ENCODE measurements at regions not wholly inside any gene's neighbourhood (a gene's known extent, or its start where the extent isn't known, plus 50 kb on each side); places are given as distances from the start of the nearest gene placed in this dataset.
A peak's percentile ranks its signal among the peaks of the same experiment; 100 is the strongest.

- TF ChIP-seq CREB3L1 (IDR thresholded peaks at IDR 0.05; ENCODE audit: borderline replicate concordance, low read depth): no peak
- TF ChIP-seq MXD1 (CRISPR knock-in tag; IDR thresholded peaks at IDR 0.05; ENCODE audit: borderline replicate concordance, poor library complexity, severe bottlenecking): no peak
- TF ChIP-seq RNF219 (CRISPR knock-in tag; IDR thresholded peaks at IDR 0.05): no peak
Measured at GRCh38 chr12:107248187-107248586, 154.8 kb upstream of the CRY1 start (continued).

- Histone ChIP-seq H3K9ac (ENCODE audit: insufficient read depth in 1 of 2, low read depth in 2 of 2, low read length in 2 of 2) (no peak overlapping the region), H3K27me3 (ENCODE audit: control insufficient read depth in 2 of 2, insufficient read depth in 2 of 2, low read length in 2 of 2) (no peaks in the 10 kb centered on the region), H3K27ac (ENCODE audit: extremely low read depth, low read depth, low read length) (no peak overlapping the region), H3K4me2 (ENCODE audit: insufficient read depth, low read length) (no peak overlapping the region), H2AFZ (ENCODE audit: low read depth, low read length) (no peak overlapping the region), H3K9me3 (replicated peaks; ENCODE audit: control insufficient read depth, insufficient read depth, low read depth, low read length) (no peaks in the 10 kb centered on the region), H3K4me1 (replicated peaks in 1 of 2; ENCODE audit: control insufficient read depth in 2 of 2, insufficient read depth in 2 of 2, low read length in 2 of 2) (no peaks in the 10 kb centered on the region), H4K20me1 (replicated peaks; ENCODE audit: control insufficient read depth, insufficient read depth, low read length) (no peaks in the 10 kb centered on the region), H3K9me1 (ENCODE audit: control insufficient read depth, insufficient read depth, low read length) (no peaks in the 10 kb centered on the region), H3K79me2 (ENCODE audit: control insufficient read depth, insufficient read depth, low read length) (no peaks in the 10 kb centered on the region), H3K4me3 (no peak overlapping the region), H3K36me3 (ENCODE audit: control insufficient read depth, insufficient read depth, low read length) (no peaks in the 10 kb centered on the region)
- CTCF ChIA-PET (ENCODE audit: low intra/inter-chr PET ratio): no interaction called here
- ATAC-seq (no peak), FAIRE-seq (no peak), DNase-seq (ENCODE audit: extremely low read depth in 1 of 4, low spot score in 3 of 4) (no peak)
- in situ Hi-C loops (cut with MboI): no loop called here
- intact Hi-C loops (cut with micrococcal nuclease): no loop called here
- POLR2A ChIA-PET: no interaction called here
- peak; percentile 50 for TF ChIP-seq TFE3 (CRISPR knock-in tag; IDR thresholded peaks at IDR 0.05)
- no peak for TF ChIP-seq SLC30A9 (CRISPR knock-in tag; IDR thresholded peaks at IDR 0.05)
- WGBS (ENCODE audit: insufficient coverage, low coverage, missing lambda C conversion rate): 7% methylated on average over 6 of the region's 6 CpGs
- BruUV-seq (replicated peaks): no TSS peak
Measured at GRCh38 chr12:107251288-107251687, 157.9 kb upstream of the CRY1 start.
